GM18508 (cell line): ENCODE measurements at regions not wholly inside any gene's neighbourhood (a gene's known extent, or its start where the extent isn't known, plus 50 kb on each side); places are given as distances from the start of the nearest gene placed in this dataset.
"Not testable (repeated sequence)": the region's sequence is repeated elsewhere in the genome, so short reads cannot be mapped to it uniquely, and the experiment has no call there.

Experiments
- ATAC-seq: cut with Tn5 transposase; IDR thresholded peaks from one replicate; pipeline ENCODE4 v1.9.1; 2021; ENCODE audit warnings: moderate number of reproducible peaks; ENCODE audit not compliant: insufficient read depth, unreplicated experiment

GRCh38 chr1:172832006-172832725 lies 173.3 kb downstream of the FASLG start:
- ATAC-seq, result no peak

- ATAC-seq, result no peak
These were observed 175.1 kb downstream of the FASLG start for GRCh38 chr1:172833954-172834353.

GRCh38 chr1:172834609-172835008 lies 175.7 kb downstream of the FASLG start:
- ATAC-seq, result no peak

GRCh38 chr1:172835834-172836233 lies 176.9 kb downstream of the FASLG start:
- no peak for ATAC-seq

GRCh38 chr1:172837816-172838679 lies 179.1 kb downstream of the FASLG start:
- ATAC-seq, result no peak

- no peak for ATAC-seq
These were observed 179.9 kb downstream of the FASLG start for GRCh38 chr1:172838680-172839313.

GRCh38 chr1:172839639-172840038 lies 180.7 kb downstream of the FASLG start:
- not testable (repeated sequence) for ATAC-seq

GRCh38 chr1:172843444-172843843 lies 184.5 kb downstream of the FASLG start:
- no peak for ATAC-seq

- no peak for ATAC-seq
These were observed 186.5 kb downstream of the FASLG start for GRCh38 chr1:172845371-172845770.

- ATAC-seq, result no peak
These were observed 187.0 kb downstream of the FASLG start for GRCh38 chr1:172845865-172846264.

GRCh38 chr1:172847814-172848213 lies 188.9 kb downstream of the FASLG start:
- ATAC-seq, result not testable (repeated sequence)

- no peak for ATAC-seq
These were observed 190.8 kb downstream of the FASLG start for GRCh38 chr1:172849653-172850052.

GRCh38 chr1:172851077-172851476 lies 192.2 kb downstream of the FASLG start:
- ATAC-seq, result no peak

- ATAC-seq, result no peak
These were observed 193.0 kb downstream of the FASLG start for GRCh38 chr1:172851856-172852255.

- ATAC-seq, result not testable (repeated sequence)
These were observed 194.8 kb downstream of the TNFSF18 start for GRCh38 chr1:172855983-172856382.

- no peak for ATAC-seq
These were observed 187.7 kb downstream of the TNFSF18 start for GRCh38 chr1:172863031-172863430.

- no peak for ATAC-seq
These were observed 183.4 kb downstream of the TNFSF18 start for GRCh38 chr1:172867216-172867818.

GRCh38 chr1:172870901-172871606 lies 179.7 kb downstream of the TNFSF18 start:
- ATAC-seq, result no peak

GRCh38 chr1:172874950-172875349 lies 175.8 kb downstream of the TNFSF18 start:
- ATAC-seq, result peak; percentile 63

GRCh38 chr1:172875892-172876291 lies 174.8 kb downstream of the TNFSF18 start:
- ATAC-seq, result no peak
